ENCODE measurements at regions not wholly inside any gene's neighbourhood (a gene's known extent, or its start where the extent isn't known, plus 50 kb on each side); places are given as distances from the start of the nearest gene placed in this dataset.

DNA sequence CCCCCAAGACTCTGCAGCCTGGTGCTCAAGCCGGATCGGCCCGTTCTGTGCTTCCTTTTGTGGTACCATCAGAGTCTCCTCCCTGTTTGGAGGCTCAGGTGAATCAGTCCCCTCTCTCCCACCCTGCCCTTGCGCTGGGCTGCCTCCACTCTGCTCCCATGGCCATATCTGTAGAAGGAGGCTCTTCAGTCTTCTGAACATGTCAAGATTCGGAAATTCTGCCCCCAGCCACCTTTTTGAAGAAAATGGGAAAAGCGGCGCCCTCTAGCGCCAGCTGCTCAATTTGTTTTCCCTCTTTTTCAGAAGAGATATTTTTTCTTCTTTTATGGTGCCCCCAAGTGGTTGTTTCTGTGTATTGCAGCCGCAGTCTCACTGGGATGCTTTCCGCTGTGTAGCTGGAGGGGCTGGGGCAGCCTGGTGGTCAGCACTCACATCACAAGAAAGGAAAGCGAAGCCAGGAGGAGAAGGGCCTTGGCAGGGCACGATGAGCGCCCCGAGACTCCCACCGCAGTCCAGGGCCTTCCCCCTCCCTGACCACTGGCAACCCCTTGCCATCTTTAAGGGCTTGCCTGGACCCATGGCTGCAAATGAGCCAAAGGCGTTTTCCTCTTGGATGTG is 58.4 kb upstream of the CACNA1E start:
- peak; percentile 74 for DNase-seq (ENCODE audit: low read depth, low spot score)
- in situ Hi-C loops (cut with HindIII; ENCODE audit: low sequenced_read_pairs), result loop anchor here (25.0 kb wide), 1 partner anchor 213 kb away; no protein-coding TSS in a partner anchor
- TF ChIP-seq, protein P1, sequence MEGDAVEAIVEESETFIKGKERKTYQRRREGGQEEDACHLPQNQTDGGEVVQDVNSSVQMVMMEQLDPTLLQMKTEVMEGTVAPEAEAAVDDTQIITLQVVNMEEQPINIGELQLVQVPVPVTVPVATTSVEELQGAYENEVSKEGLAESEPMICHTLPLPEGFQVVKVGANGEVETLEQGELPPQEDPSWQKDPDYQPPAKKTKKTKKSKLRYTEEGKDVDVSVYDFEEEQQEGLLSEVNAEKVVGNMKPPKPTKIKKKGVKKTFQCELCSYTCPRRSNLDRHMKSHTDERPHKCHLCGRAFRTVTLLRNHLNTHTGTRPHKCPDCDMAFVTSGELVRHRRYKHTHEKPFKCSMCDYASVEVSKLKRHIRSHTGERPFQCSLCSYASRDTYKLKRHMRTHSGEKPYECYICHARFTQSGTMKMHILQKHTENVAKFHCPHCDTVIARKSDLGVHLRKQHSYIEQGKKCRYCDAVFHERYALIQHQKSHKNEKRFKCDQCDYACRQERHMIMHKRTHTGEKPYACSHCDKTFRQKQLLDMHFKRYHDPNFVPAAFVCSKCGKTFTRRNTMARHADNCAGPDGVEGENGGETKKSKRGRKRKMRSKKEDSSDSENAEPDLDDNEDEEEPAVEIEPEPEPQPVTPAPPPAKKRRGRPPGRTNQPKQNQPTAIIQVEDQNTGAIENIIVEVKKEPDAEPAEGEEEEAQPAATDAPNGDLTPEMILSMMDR (IDR thresholded peaks at IDR 0.05; ENCODE audit: low read depth, low read length), result peak; percentile 93
- no peak overlapping the region for H3K4me3 ChIP-seq (ENCODE audit: low read depth, low read length)

DNA sequence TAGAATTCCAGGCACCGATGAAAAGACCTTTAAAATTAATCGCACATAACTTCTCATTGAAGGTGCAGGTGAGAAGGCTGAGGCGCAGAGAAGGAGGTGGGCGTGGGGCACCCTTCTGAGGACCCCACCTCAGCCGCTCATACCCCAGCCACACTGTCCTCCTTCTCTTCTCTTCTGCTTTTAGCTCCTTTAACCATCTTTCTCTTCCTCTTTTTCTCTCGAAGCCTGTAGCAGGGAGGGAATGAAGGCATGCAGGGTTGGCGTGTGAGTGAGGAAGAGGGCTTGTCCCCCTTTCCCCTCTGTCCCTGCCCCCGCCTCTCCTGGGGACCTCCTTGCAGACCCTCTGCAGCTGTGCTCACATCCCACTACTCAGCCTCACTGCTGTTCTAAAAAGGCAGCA is 57.8 kb upstream of the CACNA1E start:
- no peak for DNase-seq (ENCODE audit: low read depth, low spot score)
- in situ Hi-C loops (cut with HindIII; ENCODE audit: low sequenced_read_pairs), result no loop called here

DNA sequence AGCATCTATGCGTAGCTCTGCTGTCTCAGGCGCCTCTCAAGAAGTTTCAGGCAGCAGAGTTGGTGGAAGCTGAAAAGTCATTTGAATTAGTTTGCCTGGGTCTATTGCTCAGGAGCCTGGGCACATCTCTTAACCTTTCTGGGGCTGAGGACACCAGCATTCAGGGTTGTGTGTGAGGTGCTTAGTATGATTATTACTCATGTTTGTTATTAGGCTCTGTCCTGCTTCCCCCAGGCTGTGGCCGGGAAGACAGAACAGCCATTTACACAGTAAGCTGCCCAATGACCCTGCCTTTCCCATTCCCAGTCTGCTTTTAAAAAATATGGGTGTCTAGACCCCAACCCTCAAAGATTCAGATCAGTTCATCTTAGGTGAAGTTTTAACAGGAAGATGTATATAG is 53.9 kb upstream of the CACNA1E start:
- H3K4me3 ChIP-seq (ENCODE audit: low read depth, low read length), result no peak overlapping the region
- in situ Hi-C loops (cut with HindIII; ENCODE audit: low sequenced_read_pairs), result no loop called here
- TF ChIP-seq, protein P1 (IDR thresholded peaks at IDR 0.05; ENCODE audit: low read depth, low read length), result no peak
- DNase-seq (ENCODE audit: low read depth, low spot score), result no peak

More for the DNA sequence above, 57.8 kb upstream of the CACNA1E start:
- TF ChIP-seq, protein P1 (IDR thresholded peaks at IDR 0.05; ENCODE audit: low read depth, low read length), result no peak
- H3K4me3 ChIP-seq (ENCODE audit: low read depth, low read length), result no peak overlapping the region

DNA sequence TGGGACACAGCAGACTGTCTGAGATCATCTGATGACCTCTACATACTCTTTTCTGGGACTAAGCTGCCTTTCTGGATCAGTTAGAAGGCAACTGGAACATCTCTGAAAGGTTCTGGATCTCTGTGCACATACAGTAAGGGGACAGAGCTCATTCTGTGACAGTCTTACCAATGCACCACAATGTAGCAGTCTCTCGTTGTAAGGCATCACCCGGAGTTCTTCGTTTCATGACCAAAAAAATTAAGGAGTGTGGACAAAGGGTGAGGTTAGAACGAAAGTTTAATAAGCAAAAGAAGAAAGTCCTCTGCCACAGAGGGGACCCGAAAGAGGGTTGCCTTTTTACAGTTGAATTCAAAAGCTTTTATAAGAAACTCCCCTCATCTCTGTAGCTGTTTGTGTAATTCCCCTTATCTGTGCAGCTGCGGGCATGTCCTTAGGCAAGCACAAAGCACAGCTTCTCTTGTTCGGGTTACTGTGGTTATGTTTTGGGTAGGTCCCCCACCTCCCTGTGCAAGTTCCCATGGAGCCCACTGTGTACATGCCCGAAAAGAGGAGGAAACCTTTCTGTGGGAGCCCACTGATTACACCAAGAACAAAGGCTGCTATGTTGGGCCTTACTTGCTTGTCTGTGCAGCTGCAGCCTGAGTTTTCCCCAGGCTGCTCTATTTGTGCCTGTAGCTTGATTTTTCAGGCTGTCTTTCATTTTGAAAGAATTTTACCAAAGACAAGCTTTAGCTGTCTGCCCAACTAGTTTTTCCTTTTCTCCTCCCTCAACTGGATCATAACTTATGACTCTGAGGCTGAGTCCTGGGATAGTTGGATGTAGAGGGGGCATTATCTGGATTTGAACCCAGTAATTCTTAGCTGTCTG is 53.1 kb upstream of the CACNA1E start:
- in situ Hi-C loops (cut with HindIII; ENCODE audit: low sequenced_read_pairs), result no loop called here
- H3K4me3 ChIP-seq (ENCODE audit: low read depth, low read length), result no peak overlapping the region
- DNase-seq (ENCODE audit: low read depth, low spot score), result no peak
- TF ChIP-seq, protein P1 (IDR thresholded peaks at IDR 0.05; ENCODE audit: low read depth, low read length), result no peak
